Forelimb muscle (tissue), 1 donor: ENCODE measurements at regions not wholly inside any gene's neighbourhood (a gene's known extent, or its start where the extent isn't known, plus 50 kb on each side); places are given as distances from the start of the nearest gene placed in this dataset.

Experiments used
- DNase-seq: peaks from one replicate; pipeline ENCODE4 v3.0.0-alpha.2; 2013; ENCODE audit warnings: low read depth

- no peak for DNase-seq
Measured at GRCh38 chr21:19621837-19622496, 1218.4 kb upstream of the TMPRSS15 start.

DNA sequence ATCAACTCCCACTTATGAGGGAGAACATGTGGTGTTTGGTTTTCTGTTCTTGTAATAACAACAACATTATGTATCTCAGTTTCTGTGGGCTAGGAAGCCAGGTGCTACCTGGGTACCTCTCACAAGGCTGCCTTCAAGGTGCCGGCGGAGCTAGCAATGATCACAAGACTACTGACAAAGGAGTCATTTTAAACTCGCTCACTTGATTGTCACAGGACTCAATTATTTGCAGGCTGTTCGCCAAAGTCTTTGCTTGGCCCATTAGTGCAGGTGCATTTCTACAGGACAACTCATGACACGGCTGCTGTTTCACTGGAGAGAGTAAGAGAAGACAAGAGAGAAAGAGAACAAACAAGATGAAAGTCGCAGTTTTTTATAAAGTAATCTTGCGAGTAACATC is 1237.4 kb upstream of the TMPRSS15 start:
- no peak for DNase-seq

DNA sequence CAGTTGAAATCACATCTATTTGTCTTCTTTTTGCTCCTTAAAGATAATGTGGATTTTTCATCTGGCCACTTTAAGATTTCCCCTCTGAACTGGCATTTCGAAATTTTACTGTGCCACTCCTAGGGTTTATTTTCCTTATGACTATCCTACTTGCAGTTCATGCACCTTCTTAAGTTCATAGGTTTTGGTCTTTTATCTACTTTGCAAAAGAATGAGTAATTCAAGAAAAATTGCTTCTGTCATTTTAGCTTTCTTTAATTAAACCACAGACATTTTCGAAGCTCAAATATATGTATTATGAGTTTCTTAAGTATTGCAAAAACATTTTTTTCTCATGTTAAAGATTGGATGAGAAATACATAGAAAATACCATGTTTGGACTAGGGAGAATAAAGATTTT is 1244.8 kb upstream of the TMPRSS15 start:
- DNase-seq, result no peak

DNA sequence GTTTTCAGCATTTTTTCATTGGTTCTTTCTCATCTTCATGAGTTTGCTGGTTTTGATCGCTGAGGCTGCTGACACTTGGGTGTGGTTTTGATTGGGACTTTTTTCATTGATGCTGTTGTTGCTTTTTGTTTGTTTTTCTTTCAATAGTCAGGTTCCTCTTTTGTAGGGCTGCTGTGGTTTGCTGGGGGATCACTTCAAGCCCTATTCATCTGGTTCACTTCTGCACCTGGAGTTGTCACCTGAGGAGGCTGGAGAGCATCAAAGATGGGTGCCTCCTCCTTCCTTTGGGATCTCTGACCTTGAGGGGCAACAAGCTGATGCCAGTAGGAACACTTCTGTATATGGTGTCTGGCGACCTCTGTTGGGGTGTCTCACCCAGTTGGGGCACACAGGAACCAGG is 1279.9 kb upstream of the TMPRSS15 start:
- no peak for DNase-seq

DNA sequence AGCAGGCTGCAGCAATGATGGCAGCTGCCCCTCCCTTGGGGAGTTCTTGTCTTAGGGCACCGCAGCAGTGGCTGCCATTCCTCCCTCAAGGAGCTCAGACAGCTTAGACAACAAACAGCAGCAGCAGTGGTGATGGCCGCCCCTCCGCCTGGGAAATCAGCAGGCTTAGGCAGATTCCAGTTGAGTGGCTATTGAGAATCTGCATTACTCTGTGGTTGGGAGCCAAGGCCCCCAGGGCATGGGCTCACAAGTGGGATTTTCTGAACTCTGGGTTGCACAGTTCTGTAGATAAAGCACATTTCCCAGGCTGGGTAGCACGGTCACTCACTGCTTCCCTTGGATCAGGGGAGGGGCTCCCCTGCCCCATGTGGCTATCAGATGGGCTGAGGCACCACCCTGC is 1280.7 kb upstream of the TMPRSS15 start:
- DNase-seq, result no peak

- DNase-seq, result no peak
Measured at GRCh38 chr21:19692231-19692630, 1288.6 kb upstream of the TMPRSS15 start.

DNA sequence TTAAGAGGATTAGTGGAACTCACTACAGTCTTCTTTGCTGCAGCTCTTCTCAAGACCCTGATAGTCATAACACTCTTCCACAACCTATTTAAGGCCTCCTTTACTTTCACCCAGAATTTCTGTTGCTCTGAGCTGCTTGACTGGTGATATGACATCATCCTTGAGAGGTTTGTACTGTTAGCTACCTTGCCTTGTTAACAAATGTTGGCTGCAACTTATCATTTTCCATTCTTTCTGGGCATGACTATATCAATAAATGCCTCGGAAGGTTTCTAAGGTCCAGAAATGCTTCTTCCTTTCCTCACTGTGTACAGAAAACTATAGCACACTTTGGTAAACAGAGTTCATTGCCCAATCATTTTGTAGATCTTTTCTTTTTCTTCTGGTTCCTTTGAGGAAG is 1292.2 kb upstream of the TMPRSS15 start:
- DNase-seq, result no peak

- DNase-seq, result no peak
Measured at GRCh38 chr21:19700476-19700875, 1296.9 kb upstream of the TMPRSS15 start.

DNA sequence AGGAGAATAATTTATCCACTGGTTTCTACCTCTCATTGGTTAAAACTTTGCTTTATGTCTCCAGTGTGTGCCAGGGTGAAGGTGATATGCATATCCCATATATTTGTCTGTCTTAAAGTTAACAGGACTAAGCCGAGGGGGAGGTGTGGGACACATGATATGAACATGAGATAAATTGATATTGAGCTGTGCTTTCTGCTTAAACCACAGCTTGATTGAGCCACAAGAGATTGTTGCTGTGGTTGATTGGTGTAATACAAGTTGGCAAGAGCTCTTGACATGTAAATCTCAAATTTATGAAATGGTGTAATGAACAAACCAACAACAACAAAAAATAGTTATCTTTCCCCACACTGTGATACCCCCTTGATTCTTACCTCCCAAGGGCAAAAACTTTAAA is 1295.5 kb upstream of the NCAM2 start:
- no peak for DNase-seq

DNA sequence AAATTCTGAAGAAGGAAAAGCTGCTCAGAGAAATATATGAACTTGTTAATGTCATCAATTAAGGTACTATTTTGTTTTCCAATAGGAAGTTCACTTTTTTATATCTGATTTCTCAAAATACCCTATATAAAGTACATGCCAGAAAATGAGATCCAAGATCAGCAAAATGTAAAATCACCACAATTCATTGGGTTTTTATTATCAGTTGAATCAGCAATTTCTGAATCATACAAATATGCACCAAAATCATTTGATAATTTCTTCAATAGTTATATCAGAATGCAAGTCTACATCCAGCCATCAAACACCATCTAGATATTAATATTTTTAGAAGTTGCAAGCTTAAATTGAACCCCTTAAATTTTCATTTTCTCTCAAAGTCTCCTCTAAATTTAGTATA is 1293.4 kb upstream of the NCAM2 start:
- no peak for DNase-seq

DNA sequence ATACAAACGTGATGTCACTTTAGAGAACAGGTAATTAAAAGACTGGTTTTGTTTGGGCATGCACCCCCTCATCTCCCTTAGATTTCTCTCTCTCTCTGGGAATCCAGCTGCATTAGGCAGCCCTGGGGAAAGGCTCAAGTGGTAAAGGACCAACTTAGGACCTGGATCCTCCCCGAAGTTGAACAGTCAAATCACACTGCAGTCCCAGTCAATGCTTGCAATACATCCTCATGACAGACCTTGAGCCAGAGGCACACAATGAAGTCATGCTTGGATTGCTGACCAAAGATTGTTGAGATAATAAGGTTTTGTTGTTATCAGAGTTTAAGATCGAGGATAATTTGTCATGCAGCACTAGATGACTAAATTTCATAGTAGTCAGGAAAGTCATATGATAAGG is 1285.8 kb upstream of the NCAM2 start:
- no peak for DNase-seq

DNA sequence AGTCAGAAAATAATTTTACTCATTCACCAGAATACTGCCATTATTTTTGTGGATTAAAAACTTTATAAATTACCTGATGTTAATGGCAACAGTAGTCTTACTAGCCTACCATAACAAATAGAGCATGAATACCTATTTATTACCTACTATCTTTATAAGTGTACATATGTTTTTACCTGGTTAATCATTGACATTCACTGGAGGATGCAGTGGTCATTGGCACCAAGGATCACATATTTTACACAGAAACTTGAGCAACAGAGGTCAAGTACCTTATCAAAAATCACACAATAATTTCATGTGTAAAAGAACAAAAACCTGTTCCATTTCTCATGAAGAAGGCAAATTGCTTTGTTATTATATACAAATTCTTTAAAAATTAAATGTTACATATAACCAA is 1284.9 kb upstream of the NCAM2 start:
- DNase-seq, result no peak

- no peak for DNase-seq
Measured at GRCh38 chr21:19724081-19724480, 1274.1 kb upstream of the NCAM2 start.

GRCh38 chr21:19731251-19731650 is 1267.0 kb upstream of the NCAM2 start:
- no peak for DNase-seq

DNA sequence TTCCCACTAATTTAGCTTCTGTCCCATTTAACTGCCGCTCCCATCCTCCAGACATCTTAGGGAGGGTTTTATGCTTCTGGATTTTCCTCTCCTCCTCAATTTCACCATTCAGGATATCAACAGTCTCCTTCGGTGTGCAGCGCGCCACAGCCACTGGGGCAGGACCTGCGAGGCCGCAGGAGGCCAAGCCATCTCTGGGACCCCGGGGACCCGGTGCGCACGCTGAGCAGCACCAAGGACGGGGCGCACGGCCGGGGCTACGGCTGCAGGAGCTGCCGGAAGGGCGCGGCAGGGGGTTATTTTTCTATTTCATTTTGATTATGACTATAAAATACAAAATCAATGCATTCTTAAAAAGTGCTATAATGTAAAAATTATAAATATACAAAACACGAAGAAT is 1238.4 kb upstream of the NCAM2 start:
- no peak for DNase-seq

- DNase-seq, result no peak
Measured at GRCh38 chr21:19767546-19767945, 1230.7 kb upstream of the NCAM2 start.

DNA sequence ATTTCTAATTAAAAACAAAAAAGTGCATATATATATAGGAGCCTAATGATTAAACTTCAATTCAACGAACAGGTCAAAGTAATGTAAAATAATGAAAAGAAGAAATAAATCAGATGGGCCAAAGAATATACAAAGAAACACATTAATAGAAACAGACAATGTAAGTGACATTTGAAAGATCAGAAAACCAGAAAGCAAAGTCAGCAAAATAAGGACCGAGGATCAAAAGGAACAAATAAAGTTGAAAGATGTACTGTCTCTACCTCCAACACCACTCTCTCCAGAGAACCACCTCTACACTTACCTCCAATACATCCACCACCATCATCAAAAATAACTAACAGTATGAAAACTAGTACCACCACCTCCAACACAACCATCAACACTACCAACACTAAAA is 1226.3 kb upstream of the NCAM2 start:
- no peak for DNase-seq

DNA sequence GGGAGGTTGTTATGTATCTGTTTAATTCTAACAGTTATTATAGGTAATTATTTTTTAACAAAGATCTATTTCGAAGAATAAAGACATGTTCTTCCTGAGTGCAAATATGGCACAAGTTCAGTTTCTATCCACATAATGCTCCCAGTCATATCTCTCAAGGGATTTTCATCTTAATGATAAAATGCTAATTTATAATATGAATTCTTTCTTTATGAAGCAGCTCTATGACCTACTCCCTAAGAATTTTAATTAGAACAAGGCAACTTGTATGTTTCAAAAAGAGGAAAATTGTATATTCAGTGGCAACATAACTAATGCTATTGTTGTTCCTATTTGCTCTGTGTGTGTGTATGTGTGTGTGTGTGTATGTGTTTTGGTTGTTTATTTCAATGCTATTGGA is 1222.1 kb upstream of the NCAM2 start:
- no peak for DNase-seq

GRCh38 chr21:19781881-19782652 is 1216.1 kb upstream of the NCAM2 start:
- DNase-seq, result no peak

GRCh38 chr21:19785941-19786340 is 1212.3 kb upstream of the NCAM2 start:
- DNase-seq, result peak; percentile 8

DNA sequence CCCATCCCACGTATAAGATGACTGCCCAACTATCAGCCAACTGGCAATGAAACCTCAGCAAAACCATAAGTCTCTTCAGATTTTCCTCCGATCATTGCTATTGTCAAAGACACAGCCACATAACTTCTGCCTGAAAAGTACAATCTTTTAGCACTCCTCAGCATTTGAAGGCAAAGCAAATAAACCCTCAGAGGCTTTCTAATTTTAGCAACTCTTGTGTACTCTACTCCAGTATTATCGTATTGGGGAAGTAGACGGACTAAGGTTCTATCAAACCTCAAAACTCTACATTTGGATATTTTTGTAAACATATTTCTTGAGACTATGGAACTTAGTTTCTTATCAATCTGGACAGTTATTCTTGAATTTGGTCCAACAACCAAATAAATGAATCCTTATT is 1206.2 kb upstream of the NCAM2 start:
- DNase-seq, result no peak

DNA sequence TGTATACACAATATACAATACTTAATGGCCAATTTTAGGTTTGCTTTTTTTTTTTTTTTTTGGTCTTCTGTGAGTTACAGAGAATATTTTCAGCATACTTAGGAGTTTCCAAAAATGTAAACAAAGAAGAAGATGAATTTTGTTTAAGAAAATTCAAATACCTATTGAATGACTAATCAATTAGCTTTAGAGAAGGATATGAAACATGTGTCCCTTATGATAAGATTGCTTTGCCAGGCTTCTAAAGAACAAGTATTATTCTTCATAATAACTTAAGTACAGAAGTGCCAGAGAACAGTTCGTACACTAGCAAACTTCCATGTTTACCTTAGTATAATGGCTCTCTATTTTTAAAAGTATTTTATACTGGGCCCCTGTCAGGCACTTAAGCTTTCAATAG is 1191.0 kb upstream of the NCAM2 start:
- DNase-seq, result no peak

GRCh38 chr21:19810779-19811178 is 1187.4 kb upstream of the NCAM2 start:
- no peak for DNase-seq

- no peak for DNase-seq
Measured at GRCh38 chr21:19830446-19830845, 1167.8 kb upstream of the NCAM2 start.
